NCI-H526 (cell line): ENCODE measurements at regions not wholly inside any gene's neighbourhood (a gene's known extent, or its start where the extent isn't known, plus 50 kb on each side); places are given as distances from the start of the nearest gene placed in this dataset.
A peak's percentile ranks its signal among the peaks of the same experiment; 100 is the strongest.
"Not testable (repeated sequence)": the region's sequence is repeated elsewhere in the genome, so short reads cannot be mapped to it uniquely, and the experiment has no call there.

ENCODE experiments used
- DNase-seq, 2 experiments: peaks; one replicate each; lab custom pipeline; 2025; lab: John Stamatoyannopoulos, UW

- no peak for DNase-seq
Observed at GRCh38 chrX:136975684-136976470, 57.9 kb downstream of the GPR101 start.

DNA sequence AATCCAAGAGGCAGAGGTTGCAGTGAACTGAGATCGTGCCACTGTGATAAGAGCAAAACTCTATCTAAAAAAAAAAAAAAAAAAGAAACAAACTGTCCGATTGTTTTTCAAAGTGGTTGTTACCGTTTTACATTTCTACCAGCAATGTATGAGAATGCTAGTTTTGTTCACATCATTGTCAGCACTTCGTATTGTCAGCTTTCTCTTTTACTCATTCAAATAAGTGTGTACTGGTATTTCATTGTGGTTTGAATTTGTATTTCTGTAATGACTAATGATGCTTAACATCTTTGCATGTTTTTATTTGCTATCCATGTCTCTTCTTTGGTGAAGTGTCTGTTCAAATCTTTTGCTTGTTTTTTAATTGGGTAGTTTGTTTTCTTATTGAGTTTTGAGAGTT is 65.8 kb downstream of the GPR101 start:
- DNase-seq: peak in 1 of 2 experiments; percentile 7

DNA sequence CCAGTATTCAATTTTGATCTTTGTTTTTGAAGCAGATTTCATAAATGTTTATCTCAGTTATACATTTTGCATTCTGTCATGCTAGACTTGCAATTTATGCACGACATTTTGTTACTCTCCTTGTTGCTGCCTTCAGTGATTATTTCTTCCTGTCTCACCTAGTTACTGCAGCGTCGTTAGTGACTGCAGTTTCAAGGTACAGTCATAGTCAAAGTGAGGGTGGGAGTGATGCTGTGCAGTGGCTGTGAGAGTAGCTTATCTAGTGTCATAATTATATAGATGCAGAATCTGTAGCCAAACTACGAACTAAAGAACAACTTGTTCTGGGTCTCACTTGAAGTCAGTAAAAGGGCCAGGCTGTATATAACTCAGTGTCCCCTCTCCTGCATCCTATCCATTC is 69.8 kb downstream of the GPR101 start:
- DNase-seq: no peak

GRCh38 chrX:136961594-136962135 is 72.1 kb downstream of the GPR101 start:
- DNase-seq: no peak

DNA sequence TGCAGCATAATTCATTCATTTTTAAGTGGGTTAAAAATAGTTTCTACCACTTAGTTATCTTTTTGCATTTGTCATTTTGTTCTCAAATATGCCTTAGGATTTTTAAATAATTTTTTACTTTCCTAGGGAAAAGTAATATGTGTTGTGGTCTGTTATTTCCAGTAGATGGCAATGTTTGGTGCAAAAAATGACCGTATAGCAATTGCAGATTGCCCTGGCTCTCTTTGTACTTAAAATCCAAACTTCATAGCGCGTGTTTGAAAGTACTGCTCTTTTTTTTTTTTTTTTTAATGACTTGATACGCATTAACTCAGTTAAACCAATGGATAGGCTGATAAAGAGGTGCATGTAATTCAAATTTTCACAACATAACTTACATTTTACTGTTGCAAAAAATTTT is 74.4 kb upstream of the RBMX start:
- DNase-seq: peak; percentile 12 to 45

DNA sequence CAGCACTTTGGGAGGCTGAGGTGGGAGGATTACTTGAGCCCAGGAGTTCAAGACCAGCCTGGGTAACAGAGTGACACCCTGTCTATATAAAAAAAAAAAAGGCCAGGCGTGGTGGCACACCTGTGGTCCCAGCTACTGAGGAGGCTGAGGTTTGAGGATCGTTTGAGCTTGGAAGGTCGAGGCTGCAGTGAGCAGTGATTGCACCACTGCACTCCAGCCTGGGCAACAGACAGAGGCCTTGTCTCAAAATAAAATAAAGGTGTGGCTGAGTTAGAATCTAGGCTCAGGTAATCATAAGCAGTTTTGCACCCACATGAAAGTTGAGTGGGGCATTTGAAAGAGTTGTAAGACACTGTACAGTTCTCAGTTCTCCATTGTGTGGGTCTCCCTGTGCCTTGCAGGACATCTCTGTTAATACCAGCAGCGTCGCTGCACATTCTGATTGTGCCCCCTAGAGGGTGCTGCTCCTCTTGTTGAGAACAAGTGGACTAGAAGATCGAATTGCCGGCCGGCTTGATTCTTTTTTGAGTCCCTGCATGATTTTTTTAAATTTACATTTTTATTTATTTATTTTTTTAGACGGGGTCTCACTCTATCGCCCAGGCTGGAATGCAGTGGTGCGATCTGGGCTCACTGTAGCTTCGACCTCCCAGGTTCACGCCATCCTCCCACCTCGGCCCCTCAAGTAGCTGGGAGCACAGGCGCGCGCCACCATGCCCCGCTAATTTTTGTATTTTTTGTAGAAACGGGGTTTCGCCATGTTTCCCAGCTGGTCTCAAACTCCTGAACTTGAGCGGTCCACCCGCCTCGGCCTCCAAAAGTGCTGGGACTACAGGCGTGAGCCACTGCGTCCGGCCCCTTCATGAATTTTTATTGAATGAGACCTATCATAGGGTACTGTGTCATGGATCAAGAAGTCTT is 73.6 kb upstream of the RBMX start:
- DNase-seq: peak; percentile 51 to 87

GRCh38 chrX:136950211-136950610 is 69.7 kb upstream of the RBMX start:
- DNase-seq: no peak

- DNase-seq: peak; percentile 3 to 29
Observed at GRCh38 chrX:136941396-136942337, 61.1 kb upstream of the RBMX start.

- DNase-seq: no peak
Observed at GRCh38 chrX:136936183-136936549, 55.6 kb upstream of the RBMX start.

GRCh38 chrX:136935533-136936182 is 55.1 kb upstream of the RBMX start:
- not testable (repeated sequence) for DNase-seq

DNA sequence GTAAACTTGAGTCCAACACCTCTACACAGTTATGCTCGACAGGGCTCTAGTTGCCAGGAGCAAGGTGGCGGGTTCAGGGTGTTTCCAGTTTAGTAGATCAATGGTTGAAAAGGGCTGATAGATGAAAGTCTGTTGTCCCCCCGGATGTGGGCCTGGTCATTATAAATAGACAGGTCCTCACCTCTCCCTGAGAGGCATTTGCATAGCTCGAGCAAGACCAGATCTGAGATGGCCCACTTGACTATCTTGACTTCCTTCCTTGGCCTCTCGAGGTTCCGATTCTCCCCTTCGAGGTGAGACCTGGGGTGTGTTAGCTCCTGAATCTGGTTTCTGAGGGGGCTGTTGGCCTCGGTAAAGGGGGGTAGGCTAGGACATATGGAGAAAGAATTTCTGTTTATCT is 54.1 kb upstream of the RBMX start:
- DNase-seq: not testable (repeated sequence)

DNA sequence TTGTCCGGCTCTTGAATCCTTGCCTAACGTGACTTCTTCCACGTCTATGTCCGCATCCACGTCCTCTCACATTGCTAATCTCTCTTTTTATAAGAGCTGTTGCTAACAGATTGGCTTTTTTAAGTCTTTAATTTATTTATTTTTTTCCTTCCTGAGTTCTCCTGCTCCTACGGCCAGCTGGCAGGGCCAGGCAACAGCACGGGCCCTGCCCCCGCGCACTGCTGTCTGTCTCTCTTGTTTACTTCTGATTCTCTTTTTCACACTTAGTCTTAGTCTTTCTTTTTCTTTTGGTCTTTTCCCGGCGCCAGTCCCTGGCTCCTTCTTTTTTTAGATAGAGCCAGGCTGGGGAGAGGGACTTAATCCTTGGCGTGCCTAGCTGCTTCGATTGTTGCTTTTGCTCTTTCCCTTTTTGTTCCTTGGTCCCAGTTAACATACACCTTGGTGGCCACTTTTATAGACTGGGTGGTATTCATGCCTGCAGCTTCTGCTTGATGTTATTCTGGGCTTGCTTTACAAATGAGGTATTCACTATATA is 53.2 kb upstream of the RBMX start:
- no peak for DNase-seq

DNA sequence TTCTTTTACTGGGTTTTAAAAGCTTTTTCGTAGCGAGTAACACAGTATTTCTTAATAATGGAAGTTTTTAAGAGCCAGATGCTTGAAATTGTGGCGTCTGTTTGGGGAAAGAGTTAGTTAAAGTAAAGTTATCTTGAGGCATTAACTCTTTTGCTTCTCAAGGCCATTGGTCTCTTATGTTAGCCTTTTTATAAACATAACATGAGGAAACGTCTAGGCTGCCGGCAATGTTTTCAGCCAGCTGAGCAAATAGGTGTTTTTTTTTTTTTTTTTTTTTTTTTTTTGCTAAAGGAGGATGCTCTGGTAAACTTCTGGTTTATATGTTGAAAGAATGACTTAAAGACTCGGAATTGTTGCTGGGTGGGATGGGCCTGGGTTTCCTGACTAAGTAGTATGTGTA is 51.1 kb upstream of the RBMX start:
- DNase-seq: no peak
